CD4-positive, alpha-beta T cell treated with Interleukin-6 for 4 hours (primary cell): ENCODE measurements at regions not wholly inside any gene's neighbourhood (a gene's known extent, or its start where the extent isn't known, plus 50 kb on each side); places are given as distances from the start of the nearest gene placed in this dataset.

Source experiments
- DNase-seq: peaks from one replicate; pipeline ENCODE4 v3.0.0-alpha.2; 2020; ENCODE audit warnings: mixed read lengths

DNA sequence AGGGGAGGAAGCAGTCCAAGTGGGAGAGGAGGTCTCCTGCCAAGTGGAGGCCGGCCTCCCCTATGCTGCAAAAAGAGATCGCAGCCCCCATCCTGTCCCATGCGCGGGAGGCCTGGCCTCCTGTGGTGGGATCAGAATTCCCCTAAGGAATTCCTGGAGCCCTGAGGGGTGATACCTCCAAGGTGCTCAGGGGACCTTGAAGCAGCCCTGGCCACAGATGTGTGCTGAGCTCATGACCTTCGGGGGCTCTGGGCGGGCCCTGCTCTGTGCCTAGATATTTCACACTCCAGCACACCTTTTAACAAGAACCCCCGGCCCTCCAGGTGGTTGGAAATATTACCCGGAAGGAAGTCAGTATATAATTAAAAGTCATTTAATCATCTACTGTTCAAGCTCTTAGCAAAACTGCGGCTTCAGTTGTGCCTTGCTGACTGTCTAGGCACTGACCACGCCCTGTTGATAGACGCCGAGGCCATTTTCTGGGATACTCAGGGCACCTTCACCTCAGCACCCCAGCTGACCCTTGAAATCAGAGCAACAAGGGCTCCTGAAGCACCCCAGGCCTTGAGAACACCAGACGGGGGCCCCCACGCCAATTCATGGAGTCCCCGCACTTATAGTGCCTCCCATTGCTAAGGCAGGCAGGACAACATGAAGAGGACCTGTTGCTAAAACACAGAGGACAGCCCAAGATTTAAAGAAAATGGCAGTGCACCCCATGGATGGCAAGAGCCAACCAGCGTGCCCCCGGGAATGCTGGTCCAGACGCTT is 119.1 kb downstream of the NDUFA10 start:
- no peak for DNase-seq

DNA sequence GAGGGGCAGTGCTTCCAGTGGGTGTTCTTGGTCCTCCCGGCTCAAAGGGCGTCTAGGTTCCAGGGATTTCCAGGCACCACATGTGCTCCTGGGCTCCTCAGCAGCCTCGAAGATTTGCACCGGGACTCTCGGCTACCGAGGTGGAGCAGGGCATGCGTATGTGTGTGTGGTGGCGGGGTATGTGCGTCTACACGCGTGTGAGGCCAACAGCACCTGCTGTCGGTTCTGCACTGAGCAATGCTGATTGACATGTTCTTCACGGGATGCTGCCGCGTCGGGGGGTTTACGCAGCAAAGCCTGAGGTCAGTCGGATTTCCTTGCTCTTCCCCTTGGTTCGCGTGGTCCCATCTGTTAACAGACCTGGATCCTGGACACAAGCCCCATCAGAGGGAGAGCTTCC is 119.8 kb downstream of the NDUFA10 start:
- DNase-seq: no peak

DNA sequence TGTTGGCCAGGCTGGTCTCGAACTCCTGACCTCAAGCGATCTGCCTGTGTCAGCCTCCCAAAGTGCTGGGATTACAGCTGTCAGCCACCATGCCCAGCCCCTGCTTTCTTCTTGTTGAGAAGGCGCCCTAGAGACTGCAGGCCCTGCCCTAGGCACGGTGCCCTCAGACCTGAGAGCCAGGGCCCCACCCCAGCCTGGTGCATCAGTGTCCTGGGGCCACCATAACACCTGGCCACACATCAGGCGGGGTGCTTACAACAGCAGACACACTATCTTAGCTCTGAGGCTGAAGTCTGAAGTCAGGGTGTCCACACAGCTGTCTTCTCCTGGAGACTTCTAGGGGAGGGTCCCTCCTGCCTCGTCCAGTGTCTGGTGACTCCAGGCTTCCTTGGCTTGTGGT is 120.6 kb downstream of the NDUFA10 start:
- no peak for DNase-seq

DNA sequence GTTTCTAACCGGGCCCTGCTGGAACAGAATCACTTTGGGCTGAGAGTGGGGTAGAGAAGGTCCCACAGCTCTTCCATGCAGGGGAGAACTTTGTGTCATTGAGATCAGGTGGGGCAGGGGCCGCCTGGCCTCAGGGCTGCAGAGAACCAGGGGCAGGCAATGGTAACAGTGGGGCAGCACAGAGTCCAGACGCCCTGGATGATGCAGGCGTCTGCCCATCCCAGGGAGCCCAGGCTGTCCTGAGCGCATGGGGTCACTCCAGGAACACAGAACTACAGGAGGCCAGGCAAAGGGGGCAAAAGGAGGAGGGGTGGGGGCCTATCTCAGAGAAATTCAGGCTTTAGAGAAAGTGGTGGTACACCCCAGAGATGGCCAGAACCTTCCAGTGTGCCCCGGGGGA is 121.3 kb downstream of the NDUFA10 start:
- DNase-seq: no peak

DNA sequence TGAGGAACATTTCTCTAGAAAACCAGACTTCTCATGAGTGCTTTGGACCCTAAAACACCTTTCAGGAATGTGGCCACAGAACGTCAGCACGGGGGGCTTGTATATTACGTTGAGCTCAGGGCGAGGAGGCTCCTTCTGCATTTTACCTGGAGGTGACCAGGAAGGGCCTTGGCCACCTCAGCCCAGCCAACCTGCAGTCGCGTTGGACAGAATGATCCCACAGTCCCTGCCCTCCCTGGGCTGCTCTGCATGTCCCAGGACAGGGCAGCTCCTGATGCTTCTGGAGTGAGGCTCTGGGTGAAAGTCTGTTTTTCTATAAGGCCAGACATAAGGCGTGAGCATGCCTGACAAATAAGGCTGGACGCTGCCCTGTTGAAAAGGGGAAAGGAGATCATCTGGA is 121.9 kb downstream of the NDUFA10 start:
- DNase-seq: no peak

DNA sequence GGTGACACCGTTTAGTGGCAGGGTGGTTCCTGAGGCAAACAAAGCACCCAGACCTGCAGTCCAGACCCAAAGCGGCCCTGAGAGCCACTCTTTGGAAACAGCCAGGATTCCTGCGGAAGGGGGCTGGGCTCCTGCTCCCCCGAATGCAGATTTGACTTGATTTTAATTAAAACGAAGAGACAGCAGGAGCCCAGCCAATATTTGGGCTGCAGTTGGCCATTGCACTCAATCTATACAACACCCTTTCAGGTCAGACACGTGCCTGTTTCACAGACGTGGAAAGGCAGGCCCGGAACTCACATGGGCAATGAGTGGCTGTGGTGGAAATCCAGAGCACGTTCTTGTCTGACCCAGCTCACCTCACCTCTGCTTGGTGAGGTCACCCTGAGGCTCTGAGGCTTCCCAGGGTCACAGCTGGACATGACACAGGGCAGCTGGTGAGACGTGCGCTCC is 122.4 kb downstream of the NDUFA10 start:
- no peak for DNase-seq

DNA sequence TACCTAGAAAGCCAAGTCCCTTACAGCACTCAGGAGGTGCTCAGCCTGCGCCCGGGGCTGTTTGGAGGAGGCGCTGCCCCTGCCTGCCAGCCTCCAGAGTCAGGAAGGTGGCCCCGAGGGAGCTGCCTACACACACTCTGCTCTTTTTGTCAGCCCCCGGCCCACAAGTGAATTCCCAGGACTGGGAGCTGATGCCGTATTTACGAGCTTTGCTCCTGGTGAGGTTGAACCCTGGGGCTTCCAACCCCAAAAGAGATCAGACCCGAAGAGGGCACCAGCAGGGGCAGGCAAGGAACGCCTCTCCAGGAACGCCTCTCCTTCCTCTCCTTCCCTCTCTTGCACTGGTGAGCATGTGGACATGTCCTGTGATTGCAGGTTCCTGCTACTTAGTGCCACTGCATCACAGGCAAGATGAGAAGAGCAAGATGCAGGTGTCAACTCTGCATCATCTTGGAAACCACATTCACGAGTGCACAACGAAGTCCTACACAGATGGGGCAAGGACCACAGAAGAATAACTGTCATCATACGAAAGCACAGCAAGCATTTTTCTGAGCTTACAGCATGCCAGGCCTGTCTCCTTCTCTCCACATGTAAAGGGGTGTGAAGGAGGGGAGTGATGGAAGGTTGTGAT is 126.7 kb downstream of the NDUFA10 start:
- DNase-seq: no peak

DNA sequence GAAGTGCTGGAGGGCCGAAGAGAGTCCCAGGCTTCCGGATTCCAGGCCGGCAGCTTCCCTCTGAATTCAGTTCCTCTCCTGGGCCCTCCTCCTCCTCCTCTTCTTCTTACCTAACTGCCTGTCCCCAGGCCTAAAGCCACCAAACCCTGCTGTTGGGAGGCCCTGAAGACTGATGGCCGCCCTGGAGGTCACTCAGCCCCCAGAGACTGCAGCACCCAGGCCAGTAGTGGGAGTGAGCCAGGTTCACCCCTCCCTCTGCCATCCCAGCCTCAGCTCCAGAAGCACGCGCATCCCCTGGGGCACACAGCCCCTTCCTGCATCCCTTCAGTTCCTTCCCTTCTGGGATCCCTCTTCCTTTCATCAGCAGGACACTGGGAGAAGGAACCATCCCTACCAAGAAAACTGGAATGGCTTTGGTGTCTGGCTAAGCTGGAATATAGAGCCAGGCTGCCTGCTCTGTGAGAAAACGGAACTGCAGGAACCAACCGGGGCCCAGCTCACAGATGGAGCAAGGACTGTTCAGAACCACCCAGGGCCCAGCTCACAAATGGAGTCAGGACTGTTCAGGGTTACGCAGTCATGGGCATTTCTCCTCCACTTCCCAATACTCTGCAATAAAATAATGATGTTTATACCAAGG is 127.4 kb downstream of the NDUFA10 start:
- no peak for DNase-seq

DNA sequence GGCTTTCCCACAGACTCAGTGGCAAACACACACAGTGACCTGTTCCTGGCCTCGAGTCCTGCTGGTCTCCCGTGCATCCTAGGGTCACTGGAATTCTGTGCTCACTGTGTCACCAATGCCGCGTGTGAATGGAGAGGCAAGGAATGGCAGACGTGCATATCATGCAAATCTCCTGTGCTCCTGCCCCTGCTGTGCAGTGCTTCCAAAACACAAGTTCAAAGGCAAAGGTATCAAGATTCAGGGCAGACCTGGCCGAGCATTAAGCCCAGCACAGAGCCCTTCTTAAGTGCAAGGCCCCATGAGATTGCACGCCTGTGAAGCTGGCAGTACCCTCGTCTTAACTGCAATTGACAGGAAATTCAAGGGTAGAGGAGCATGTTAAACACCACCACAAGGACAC is 129.1 kb downstream of the NDUFA10 start:
- DNase-seq: no peak

DNA sequence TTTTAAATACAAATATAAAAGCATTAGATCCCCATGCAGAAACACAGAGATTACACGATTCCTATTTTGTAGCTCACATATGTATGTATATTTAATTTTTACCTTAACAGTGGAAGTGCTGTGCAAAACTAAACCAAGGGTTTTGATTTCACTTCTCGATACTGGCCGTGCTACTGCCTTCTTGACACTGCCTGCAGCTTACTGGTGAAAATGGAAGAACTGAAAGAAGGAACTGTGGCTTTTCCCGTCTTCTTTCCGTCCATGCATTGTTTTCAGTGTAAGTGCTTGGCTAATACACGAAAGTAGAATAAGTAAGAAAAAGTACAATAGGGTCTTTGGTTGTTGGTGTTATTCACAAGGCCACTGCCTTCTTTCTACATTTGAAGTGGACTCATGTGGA is 129.5 kb downstream of the NDUFA10 start:
- no peak for DNase-seq

DNA sequence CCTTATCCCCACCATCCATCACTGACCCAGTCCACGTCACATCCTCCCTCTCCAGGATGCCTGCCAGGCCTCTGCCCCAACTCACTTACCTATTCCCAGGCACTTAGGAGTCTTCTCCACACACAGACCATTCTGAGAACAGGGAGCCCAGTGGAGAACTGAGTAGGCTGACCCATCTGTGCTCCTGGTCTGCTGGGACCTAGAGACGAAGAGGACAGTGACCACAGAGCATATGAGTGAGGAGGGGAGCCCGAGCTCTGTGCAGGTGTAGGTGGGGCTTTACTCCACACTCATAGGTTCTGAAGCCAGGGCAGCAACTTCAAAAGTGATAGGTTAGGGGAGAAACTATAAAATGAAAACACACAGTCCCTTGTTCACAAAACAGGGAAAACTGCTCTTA is 130.0 kb downstream of the NDUFA10 start:
- no peak for DNase-seq

DNA sequence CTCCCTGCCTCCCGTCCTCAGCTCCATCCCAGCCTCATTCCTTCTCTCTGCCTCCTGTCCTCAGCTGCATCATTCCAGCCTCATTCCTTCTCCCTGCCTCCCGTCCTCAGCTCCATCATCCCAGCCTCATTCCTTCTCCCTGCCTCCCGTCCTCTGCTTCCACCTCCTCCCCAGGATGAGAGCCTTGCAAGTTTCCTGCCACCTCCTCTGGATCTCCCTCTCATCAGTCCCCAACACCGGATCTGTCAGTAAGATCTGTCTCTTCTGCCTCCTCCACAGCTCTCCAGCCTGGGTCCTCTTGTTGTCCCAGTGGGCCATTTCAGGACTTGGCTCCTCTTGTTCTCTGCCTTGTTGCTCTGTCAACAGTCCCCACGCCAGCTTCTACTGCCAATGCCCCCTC is 130.9 kb downstream of the NDUFA10 start:
- no peak for DNase-seq

DNA sequence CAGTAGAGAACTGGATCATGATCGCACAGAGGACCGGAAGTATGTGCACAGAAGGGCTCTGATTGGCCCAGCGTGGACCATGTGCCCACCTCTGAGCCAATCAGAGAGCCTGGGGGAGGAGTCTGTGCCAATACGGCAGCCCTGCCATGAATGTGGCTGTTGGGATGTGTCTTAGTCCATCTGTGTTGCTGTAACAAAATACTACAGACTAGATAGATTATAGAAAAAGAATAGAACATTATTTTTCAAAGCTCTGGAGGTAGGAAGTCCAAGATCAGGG is 132.0 kb downstream of the NDUFA10 start:
- no peak for DNase-seq

DNA sequence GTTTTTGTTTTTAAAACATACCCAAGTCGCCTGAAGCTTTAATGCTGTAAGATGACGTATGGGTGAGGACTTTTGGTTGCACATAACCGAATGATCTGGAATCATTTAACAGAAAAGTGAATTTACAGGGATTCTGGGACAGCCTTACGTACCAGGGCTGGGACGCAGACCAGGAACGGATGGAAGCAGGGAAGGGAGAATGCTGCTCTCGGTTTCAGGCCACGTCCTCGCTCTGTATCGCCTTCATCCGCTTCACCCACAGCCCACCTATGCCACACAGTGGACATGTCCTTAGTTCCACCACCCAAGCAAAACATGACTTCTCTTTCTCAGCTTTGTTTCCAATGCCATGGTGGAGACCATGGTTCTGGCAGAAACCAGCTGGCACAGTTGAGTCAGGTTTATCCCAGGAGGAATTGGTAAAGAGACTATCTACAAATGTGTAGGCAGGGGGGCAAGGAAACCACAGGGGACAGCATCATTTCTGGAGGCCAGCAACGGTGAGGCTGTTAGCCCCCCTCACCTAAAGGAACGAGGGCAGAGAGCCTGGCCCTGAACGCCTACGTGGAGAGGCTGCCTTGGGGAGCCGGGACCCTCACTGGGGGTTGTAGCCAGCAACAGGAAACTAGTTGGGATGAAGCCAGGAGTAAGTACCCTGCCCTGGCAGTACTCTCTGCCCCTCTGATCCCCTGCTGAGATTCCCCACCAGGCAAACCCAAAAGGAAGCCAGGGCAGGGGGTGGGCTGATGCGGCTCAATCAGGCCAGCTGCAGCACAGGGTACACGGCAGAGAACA is 132.5 kb downstream of the NDUFA10 start:
- DNase-seq: no peak

DNA sequence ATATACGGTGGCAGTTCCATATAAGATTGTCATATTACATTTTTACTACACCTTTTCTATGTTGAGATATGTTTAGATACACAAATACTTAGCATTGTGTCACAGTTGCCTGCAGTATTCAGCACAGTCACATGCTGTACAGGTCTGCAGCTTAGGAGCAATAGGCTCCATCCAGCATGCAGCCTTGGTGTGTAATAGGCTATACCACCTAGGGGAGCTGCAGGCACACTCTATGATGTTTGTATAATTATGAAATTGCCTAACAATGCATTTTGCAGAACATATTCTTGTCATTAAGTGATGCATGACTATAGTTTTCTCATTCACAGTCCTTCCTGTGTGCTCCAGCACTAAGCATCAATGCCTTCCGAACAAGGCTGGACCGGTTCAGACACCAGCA is 133.4 kb downstream of the NDUFA10 start:
- no peak for DNase-seq

DNA sequence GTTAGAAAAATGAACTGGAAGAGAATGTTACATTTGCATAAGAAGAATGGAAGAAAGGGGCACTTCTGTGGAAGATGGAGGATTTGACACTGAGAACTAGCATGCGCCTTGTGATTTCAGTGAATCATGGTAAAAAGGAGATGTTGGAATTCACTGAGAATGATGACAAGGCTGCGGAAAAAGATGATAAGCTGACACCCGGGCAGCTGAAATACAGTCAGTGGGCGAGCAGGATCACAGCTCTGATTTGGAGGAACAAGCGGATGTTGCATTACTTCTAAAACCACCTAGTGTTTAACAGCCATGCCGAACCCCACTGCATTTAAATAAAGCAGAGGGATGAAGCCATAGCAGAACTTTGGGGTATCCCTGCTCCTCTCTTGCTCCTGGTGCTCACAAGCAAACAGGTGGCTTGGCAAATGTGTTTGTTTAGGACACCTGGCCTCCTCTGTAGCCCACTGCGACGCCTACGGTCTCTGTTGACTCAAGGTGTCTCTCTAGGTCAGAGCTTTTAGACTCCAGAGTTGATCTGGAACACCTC is 134.9 kb downstream of the NDUFA10 start:
- no peak for DNase-seq

DNA sequence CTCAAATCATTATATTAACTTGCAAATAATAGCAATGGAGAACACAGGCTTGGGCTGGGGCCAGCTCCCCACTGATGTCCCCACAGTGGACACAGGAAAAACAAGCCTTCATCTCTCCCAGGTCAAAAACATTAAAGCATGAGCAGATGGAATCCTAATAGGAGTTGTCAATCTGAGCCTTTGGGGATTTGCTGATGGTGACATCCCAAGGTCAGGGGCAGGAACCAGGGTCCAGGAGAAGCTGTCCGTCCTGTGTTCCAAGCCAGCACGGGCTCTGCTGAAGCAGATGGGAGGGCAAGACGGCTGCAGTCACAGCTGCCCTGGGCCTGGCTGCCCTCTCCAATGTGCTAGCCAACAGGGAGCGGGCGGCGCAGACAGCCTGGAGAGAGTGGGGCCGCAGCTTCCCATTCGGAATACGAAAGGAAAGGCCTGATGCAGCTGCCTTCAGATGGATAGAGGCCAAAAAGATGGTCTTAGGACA is 135.5 kb downstream of the NDUFA10 start:
- DNase-seq: no peak

DNA sequence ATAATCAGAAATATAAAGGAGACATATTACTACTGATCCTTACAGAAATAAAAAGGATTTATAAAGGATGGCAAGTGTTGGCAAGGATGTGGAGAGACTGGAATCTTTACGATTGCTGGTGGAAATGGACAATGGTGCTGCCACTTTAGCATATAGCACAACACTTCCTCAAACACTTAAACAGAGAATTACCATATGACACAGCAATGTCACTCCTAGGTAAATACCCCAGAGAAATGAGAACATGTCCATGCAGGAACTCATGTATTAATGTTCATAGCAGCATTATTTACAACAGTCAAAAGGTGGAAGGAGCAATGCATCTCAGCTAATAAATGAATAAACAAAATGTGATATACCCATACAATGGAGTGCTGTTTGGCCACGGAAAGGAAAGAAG is 137.5 kb downstream of the NDUFA10 start:
- no peak for DNase-seq

DNA sequence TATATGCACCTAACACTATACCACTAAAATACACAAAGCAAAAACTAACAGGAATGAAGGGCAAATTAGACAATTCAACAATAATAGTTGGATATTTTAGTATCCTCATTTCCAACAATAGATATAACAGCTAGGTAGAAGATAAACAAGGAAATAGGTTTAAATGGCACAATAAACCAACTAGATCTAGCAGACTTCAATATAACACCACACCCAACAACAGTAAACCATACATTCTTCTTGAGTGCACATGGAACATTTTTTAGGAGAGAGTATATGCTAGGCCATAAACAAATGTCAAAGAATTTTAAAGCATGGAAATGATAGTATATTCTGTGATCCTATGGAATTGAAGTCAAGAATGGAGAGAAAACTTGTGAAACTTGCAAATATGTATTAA is 138.4 kb downstream of the NDUFA10 start:
- no peak for DNase-seq

DNA sequence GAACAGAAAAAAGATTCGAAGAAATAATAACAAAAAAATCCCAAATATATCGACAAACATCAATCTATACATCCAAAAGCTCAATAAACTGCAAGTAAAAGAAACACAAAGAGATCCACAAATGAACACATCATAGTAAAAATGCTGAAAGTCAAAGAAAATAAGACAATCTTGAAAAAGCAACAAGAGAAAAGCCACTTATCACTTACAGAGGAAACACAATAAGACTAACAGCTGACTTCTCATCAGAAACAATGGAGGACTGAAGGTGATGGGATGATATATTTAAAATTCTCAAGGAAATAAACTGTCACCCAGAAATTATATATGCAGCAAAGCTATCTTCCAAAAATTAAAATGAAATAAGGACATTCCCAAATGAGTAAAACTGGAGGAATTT is 140.3 kb downstream of the NDUFA10 start:
- no peak for DNase-seq

DNA sequence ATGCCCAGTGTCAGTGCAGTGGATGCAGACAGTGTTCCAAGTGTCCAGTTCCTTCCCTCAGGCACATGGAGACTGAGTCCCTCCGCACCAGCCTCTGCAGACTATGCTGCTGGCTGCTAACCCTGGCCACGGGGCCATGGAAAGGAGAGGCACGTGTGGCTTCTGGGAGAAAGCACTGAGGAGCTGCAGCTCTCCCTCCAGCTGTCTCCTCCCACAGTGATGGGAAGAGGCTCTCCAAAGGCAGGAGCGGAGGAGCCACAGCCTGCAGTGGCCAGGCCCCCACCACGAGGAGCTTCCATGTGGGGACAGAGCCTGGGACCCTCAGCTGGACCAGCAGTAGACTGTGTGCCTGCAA is 141.1 kb downstream of the NDUFA10 start:
- no peak for DNase-seq

DNA sequence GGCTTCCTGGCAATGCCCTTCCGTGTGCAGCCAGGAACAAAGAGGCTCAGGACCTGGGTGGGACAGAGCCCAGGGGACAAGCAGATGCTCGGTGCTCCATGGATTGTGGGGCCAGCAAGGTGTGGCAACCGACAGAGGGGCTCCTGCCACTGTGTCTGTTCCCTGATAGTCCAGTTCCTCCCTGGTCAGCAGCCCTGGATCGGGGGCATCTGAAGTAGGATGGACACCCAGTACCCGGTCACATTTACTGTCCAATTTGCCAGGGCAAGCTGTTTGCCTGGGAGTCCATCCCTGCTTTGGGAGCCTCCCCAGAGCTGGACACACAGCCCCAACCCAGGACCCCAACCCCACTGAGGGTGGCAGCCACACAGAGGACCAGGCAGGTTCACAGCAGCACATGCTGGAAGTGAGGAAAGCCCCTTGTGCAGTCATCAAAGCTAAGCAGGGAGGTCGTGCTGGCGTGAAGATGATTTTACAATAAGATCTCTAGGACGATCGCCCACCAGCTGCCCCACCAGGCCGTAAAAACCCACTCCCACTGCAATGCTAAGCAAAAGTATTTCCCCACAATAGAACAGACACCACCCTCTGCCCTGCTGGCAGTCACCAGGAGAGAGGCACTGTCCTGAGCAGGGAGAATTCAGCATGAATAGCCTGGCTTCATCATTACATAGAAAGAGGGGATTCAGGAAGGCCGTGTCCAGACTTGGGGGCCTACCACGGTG is 141.7 kb downstream of the NDUFA10 start:
- no peak for DNase-seq

DNA sequence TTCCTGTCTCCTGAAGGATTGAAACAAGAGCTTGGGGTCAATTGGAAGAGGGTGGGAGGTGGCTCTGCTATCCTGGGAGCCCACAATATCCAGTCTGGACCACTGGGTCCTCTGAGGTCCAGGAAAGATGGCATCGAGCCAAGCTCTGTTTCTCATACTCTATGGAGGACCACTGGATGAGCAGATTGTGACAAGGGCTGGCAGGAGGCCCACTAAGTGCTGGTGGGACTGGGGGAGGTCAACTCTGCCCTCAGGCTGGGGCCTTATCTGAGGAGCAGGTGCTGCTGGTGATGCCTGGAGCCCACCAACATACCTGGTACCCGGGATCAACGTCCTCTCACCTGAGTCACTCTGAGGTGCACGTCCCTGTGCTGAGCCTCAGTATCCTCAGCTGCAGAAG is 142.4 kb downstream of the NDUFA10 start:
- no peak for DNase-seq
